ENCODE measurements at regions not wholly inside any gene's neighbourhood (a gene's known extent, or its start where the extent isn't known, plus 50 kb on each side); places are given as distances from the start of the nearest gene placed in this dataset.
"Not testable (repeated sequence)": the region's sequence is repeated elsewhere in the genome, so short reads cannot be mapped to it uniquely, and the experiment has no call there.

GRCh38 chr18:30819619-30820018 is 222.9 kb downstream of the DSC3 start:
- no peak for DNase-seq

- DNase-seq, result no peak
These were observed 228.1 kb downstream of the DSC3 start for GRCh38 chr18:30814446-30814845.

GRCh38 chr18:30811580-30811979 is 231.0 kb downstream of the DSC3 start:
- no peak for DNase-seq

GRCh38 chr18:30810580-30810979 is 232.0 kb downstream of the DSC3 start:
- DNase-seq, result no peak

GRCh38 chr18:30806823-30807222 is 235.7 kb downstream of the DSC3 start:
- no peak for DNase-seq

- DNase-seq, result no peak
These were observed 241.7 kb downstream of the DSC3 start for GRCh38 chr18:30800800-30801199.

- DNase-seq, result no peak
These were observed 250.5 kb downstream of the DSC3 start for GRCh38 chr18:30792051-30792450.

GRCh38 chr18:30788411-30788991 is 254.0 kb downstream of the DSC3 start:
- not testable (repeated sequence) for DNase-seq

- DNase-seq, result no peak
These were observed 255.1 kb downstream of the DSC3 start for GRCh38 chr18:30787410-30787809.

- DNase-seq, result no peak
These were observed 260.9 kb downstream of the DSC3 start for GRCh38 chr18:30781601-30782000.

GRCh38 chr18:30775629-30776028 is 266.9 kb downstream of the DSC3 start:
- DNase-seq, result no peak

GRCh38 chr18:30772170-30772569 is 270.4 kb downstream of the DSC3 start:
- DNase-seq, result not testable (repeated sequence)

- no peak for DNase-seq
These were observed 276.5 kb downstream of the DSC3 start for GRCh38 chr18:30766053-30766452.

- DNase-seq, result no peak
These were observed 277.3 kb downstream of the DSC3 start for GRCh38 chr18:30765247-30765646.

- DNase-seq, result no peak
These were observed 278.6 kb downstream of the DSC3 start for GRCh38 chr18:30763902-30764350.

GRCh38 chr18:30754846-30755245 is 287.7 kb downstream of the DSC3 start:
- no peak for DNase-seq

- no peak for DNase-seq
These were observed 294.0 kb downstream of the DSC3 start for GRCh38 chr18:30748541-30748940.

GRCh38 chr18:30746224-30746623 is 296.3 kb downstream of the DSC3 start:
- DNase-seq, result no peak

GRCh38 chr18:30743033-30743432 is 299.5 kb downstream of the DSC3 start:
- DNase-seq, result no peak

- DNase-seq, result no peak
These were observed 311.6 kb downstream of the DSC3 start for GRCh38 chr18:30730915-30731314.

GRCh38 chr18:30727849-30728248 is 314.7 kb downstream of the DSC3 start:
- no peak for DNase-seq

- DNase-seq, result no peak
These were observed 329.2 kb downstream of the DSC3 start for GRCh38 chr18:30713299-30713698.

- no peak for DNase-seq
These were observed 330.2 kb downstream of the DSC3 start for GRCh38 chr18:30712383-30712782.

GRCh38 chr18:30709595-30709994 is 332.9 kb downstream of the DSC3 start:
- no peak for DNase-seq

GRCh38 chr18:30705943-30706342 is 336.6 kb downstream of the DSC3 start:
- DNase-seq, result no peak

- no peak for DNase-seq
These were observed 344.0 kb downstream of the DSC3 start for GRCh38 chr18:30698571-30698970.

Data from NCI-H2029 treated with DMSO at 0.1 percent for 48 hours (cell line).